ENCODE measurements at regions not wholly inside any gene's neighbourhood (a gene's known extent, or its start where the extent isn't known, plus 50 kb on each side); places are given as distances from the start of the nearest gene placed in this dataset.

DNA sequence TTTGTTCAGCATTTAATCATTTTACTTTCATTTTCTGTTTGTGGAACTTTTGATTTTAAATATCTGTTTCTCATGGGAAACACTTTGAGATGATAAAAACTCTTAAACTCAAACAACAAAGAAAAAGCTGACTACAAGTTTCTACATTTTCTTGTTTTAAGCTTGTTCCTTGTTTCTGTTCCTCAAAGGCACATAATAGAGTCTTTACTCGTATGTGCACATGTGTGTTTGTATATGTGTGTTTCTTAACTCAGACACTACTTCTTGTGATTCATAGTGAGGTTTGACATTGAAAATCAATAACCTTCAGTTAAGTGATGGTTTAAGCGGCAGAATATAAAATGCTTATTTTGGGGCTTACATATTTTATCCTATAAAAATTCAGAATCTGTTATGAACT, 786.7 kb upstream of the EPHA6 start:
- no peak for TF ChIP-seq GATA2 (IDR thresholded peaks at IDR 0.05; ENCODE audit: low read depth, low read length)
- TF ChIP-seq GATA3 (IDR thresholded peaks at IDR 0.05; ENCODE audit: low read depth, low read length), result no peak
